ENCODE measurements at regions not wholly inside any gene's neighbourhood (a gene's known extent, or its start where the extent isn't known, plus 50 kb on each side); places are given as distances from the start of the nearest gene placed in this dataset.

- TF ChIP-seq CTCF (IDR thresholded peaks at IDR 0.05; ENCODE audit: low read depth, low read length) (peak; percentile 85), EZH2phosphoT487 (IDR thresholded peaks at IDR 0.05; ENCODE audit: low read depth) (no peak)
Measured at GRCh38 chr12:14256555-14257169, 108.8 kb upstream of the ATF7IP start.

Measured in OCI-LY3 (cell line).